ENCODE measurements at regions not wholly inside any gene's neighbourhood (a gene's known extent, or its start where the extent isn't known, plus 50 kb on each side); places are given as distances from the start of the nearest gene placed in this dataset.

DNA sequence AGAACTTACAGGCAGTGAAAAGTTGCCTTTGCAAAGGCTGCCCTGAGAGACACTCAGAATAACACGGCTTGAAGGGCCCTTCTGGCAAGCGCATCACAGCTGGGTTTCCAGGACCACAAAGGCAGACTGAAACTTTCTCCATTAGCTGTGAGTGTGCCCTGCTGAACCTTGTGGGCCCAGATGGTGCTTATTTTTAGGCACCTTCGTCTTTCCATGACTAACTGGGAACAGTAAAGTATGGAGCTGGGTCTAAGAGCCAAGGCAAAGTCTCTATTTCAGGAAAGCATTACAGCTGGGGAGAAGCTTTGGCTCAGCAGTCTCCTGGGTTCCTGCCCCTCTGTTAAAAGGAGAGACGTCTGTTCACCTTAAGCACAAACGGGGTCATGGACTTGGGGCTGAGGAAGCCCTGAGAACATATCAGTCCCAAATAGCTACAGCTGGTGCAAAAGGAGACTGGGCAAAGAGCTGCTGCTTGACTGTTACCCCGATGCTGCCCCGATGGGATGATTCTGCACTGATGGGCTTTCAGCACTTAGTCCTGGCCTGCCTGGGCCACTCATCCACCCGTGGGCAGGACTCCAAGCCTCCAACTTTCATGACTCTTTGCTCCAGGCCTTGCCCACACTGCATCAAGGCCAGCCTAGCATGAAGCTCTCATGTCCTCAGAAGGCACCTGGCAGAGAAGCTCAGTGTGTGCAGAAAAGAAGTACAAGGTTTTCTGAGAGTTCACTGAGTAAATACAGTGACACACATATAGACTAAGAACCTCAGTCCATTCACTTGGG is 248.3 kb downstream of the PHLDA1 start:
- H3K27me3 ChIP-seq (ENCODE audit: control insufficient read depth, insufficient read depth, low read length), result no peaks in the 10 kb centered on the region
- H4K91ac ChIP-seq (ENCODE audit: insufficient read depth, low read depth, low read length), result peak overlapping the region; percentile 74
- no peak for ATAC-seq (ENCODE audit: low read depth)
- H3K14ac ChIP-seq (replicated peaks; ENCODE audit: low read depth, low read length), result peak overlapping the region; percentile 11; the same call in 1 of the 2 replicates
- H3K4me3 ChIP-seq (ENCODE audit: insufficient read depth, low read depth, low read length), result no peak overlapping the region
- peak overlapping the region; percentile 78 for H2BK120ac ChIP-seq (ENCODE audit: low read depth, low read length)
- 0 out of 2 replicates have a peak overlapping the region, but pooled peaks have one; percentile 12 for H3K27ac ChIP-seq (ENCODE audit: insufficient read depth, low read length)
- H3K56ac ChIP-seq (ENCODE audit: extremely low read depth, insufficient read depth, low read length), result no peak overlapping the region
- no peaks in the 10 kb centered on the region for H3K36me3 ChIP-seq (ENCODE audit: control insufficient read depth, insufficient read depth, low read length)
- H3K79me1 ChIP-seq (ENCODE audit: low read depth in 1 of 2, low read length in 2 of 2), result 0 out of 4 replicates have a peak, but pooled peaks cover 0 to 4% of the 10 kb centered on the region in 2 experiments
- H4K8ac ChIP-seq (ENCODE audit: low read depth in 2 of 2, low read length in 2 of 2), result peak overlapping the region; percentile 40 to 60; a peak in 2 of 4 replicates
- no peak overlapping the region for H3K23ac ChIP-seq (ENCODE audit: low read depth, low read length)
- H3K9me3 ChIP-seq (ENCODE audit: control insufficient read depth, insufficient read depth, low read length), result no peaks in the 10 kb centered on the region
- no CpG with 5 or more reads among the region's 8 CpGs for WGBS, 2 experiments (ENCODE audit: extremely low coverage in 2 of 2, insufficient read length in 1 of 2)
- dilution Hi-C loops (cut with HindIII; ENCODE audit: low sequenced_read_pairs, unreplicated experiment) (no loop called here), in situ Hi-C loops (cut with MboI; ENCODE audit: low sequenced_read_pairs) (no loop called here), intact Hi-C loops (cut with micrococcal nuclease) (no loop called here)
- H3K9ac ChIP-seq (ENCODE audit: low read depth, low read length), result no peak overlapping the region
- H3K4me2 ChIP-seq (ENCODE audit: low read depth, low read length), result no peak overlapping the region
- DNase-seq, result peak; percentile 21
- H4K5ac ChIP-seq (ENCODE audit: low read depth, low read length), result peak overlapping the region; percentile 45; the same call in 1 of the 2 replicates
- peak overlapping the region; percentile 46; the same call in 1 of the 2 replicates for H2BK20ac ChIP-seq (ENCODE audit: low read depth, low read length)
- ChIA-PET POLR2A (ENCODE audit: unreplicated experiment) (no interaction called here), CTCF (interaction anchor here (0.9 to 1.4 kb wide), 2 partner anchors 21 to 26 kb away, joined by 3 read pairs; no protein-coding TSS in a partner anchor)
- H2BK5ac ChIP-seq (ENCODE audit: low read depth, low read length, poor library complexity, severe bottlenecking), result no peak overlapping the region
- peak overlapping the region; percentile 67; the same call in 1 of the 3 replicates for H2BK15ac ChIP-seq (ENCODE audit: low read depth, low read length)
- H3K4ac ChIP-seq (ENCODE audit: low read depth, low read length), result peak overlapping the region; percentile 63
- peak overlapping the region; percentile 71 for H2AK9ac ChIP-seq (replicated peaks; ENCODE audit: low read depth, low read length, poor library complexity)
- BruUV-seq (replicated peaks), result no TSS peak
- TF ChIP-seq RFX5 (IDR thresholded peaks at IDR 0.05; ENCODE audit: low read depth, low read length) (no peak), FOS (IDR thresholded peaks at IDR 0.05; ENCODE audit: low read depth, low read length) (no peak), MXI1 (IDR thresholded peaks at IDR 0.05; ENCODE audit: borderline replicate concordance, low read depth, low read length) (no peak), SMC3 (IDR thresholded peaks at IDR 0.05; ENCODE audit: low read depth, low read length) (no peak)
- peaks cover 21% of the 10 kb centered on the region for H3K4me1 ChIP-seq (ENCODE audit: control insufficient read depth, insufficient read depth, low read length)
- peaks cover 17% of the 10 kb centered on the region for H3K9me1 ChIP-seq (ENCODE audit: insufficient read depth, low read length)
- H2AK5ac ChIP-seq (ENCODE audit: low read depth, low read length), result peak overlapping the region; percentile 81
- H3K18ac ChIP-seq (ENCODE audit: low read depth, low read length), result peak overlapping the region; percentile 53
- H2AFZ ChIP-seq (replicated peaks; ENCODE audit: low read length, poor library complexity), result peak overlapping the region; percentile 73
- no peaks in the 10 kb centered on the region for H4K20me1 ChIP-seq (ENCODE audit: insufficient read depth, low read length)
